ENCODE measurements at regions not wholly inside any gene's neighbourhood (a gene's known extent, or its start where the extent isn't known, plus 50 kb on each side); places are given as distances from the start of the nearest gene placed in this dataset.

- TF ChIP-seq YY1 (tag by site-specific recombination; IDR thresholded peaks at IDR 0.05) (no peak), CTCF (tag by site-specific recombination; IDR thresholded peaks at IDR 0.05) (no peak), ZNF221 (tag by site-specific recombination; IDR thresholded peaks at IDR 0.05; ENCODE audit: borderline replicate concordance) (no peak), ZSCAN30 (tag by site-specific recombination; IDR thresholded peaks at IDR 0.05) (no peak), MYNN (tag by site-specific recombination; IDR thresholded peaks at IDR 0.05; ENCODE audit: borderline replicate concordance) (no peak), ZNF10 (tag by site-specific recombination; IDR thresholded peaks at IDR 0.05) (no peak), ZNF830 (tag by site-specific recombination; IDR thresholded peaks at IDR 0.05; ENCODE audit: low read depth) (no peak), ZNF510 (tag by site-specific recombination; IDR thresholded peaks at IDR 0.05; ENCODE audit: insufficient replicate concordance) (no peak), ZFP69B (tag by site-specific recombination; IDR thresholded peaks at IDR 0.05) (no peak), ZNF184 (tag by site-specific recombination; IDR thresholded peaks at IDR 0.05) (no peak)
These were observed 569.6 kb downstream of the EFNB2 start for GRCh38 chr13:105965910-105966309.
